H1 (cell line): ENCODE measurements at regions not wholly inside any gene's neighbourhood (a gene's known extent, or its start where the extent isn't known, plus 50 kb on each side); places are given as distances from the start of the nearest gene placed in this dataset.

Experiments used
- CTCF ChIA-PET: fragments of 300-600 bp; sonication (Branson Sonifier 250); formaldehyde crosslinking; loops from one replicate; lab custom pipeline; 2021; ENCODE audit not compliant: partially characterized antibody; lab: Charles Lee
- POLR2A ChIA-PET: fragments of 300-600 bp; sonication (Branson Sonifier 250); formaldehyde crosslinking; loops from one replicate; lab custom pipeline; 2021; ENCODE audit warnings: inconsistent platforms; ENCODE audit not compliant: partially characterized antibody; lab: Charles Lee
- DNase-seq, 2 experiments: peaks; one replicate each; pipeline versions ENCODE4 v3.0.0 to v3.0.0-alpha.2; 2010 to 2022; ENCODE audit warnings: low spot score in 2 of 2, low read depth in 1 of 2, mixed read lengths in 1 of 2
- FAIRE-seq: peaks from 2 replicates; lab custom pipeline; 2011; peaks lifted over from hg19 to GRCh38; lab: Jason Lieb, UNC
- H2AFZ ChIP-seq: 2 replicates; pipeline ENCODE4 v1.8.1; 2012; ENCODE audit warnings: low read length, inconsistent platforms
- H2AK5ac ChIP-seq: 2 replicates; pipeline ENCODE4 v1.6.1; 2013; ENCODE audit warnings: low read depth, low read length
- H2BK120ac ChIP-seq: replicated peaks from 2 replicates; pipeline ENCODE3; 2013; ENCODE audit warnings: low read depth, low read length, inconsistent platforms
- H2BK12ac ChIP-seq: 2 replicates; pipeline ENCODE4 v1.6.1; 2013; ENCODE audit warnings: low read depth, low read length
- H2BK15ac ChIP-seq: 2 replicates; pipeline ENCODE4 v1.6.1; 2013; ENCODE audit warnings: low read length
- H2BK20ac ChIP-seq: 2 replicates; pipeline ENCODE4 v1.6.1; 2013; ENCODE audit warnings: low read length
- H2BK5ac ChIP-seq: 2 replicates; pipeline ENCODE4 v1.6.1; 2013; ENCODE audit warnings: low read depth, low read length
- H3K14ac ChIP-seq: 2 replicates; pipeline ENCODE4 v1.6.1; 2013; ENCODE audit warnings: inconsistent platforms; ENCODE audit not compliant: insufficient read length
- H3K18ac ChIP-seq: 2 replicates; pipeline ENCODE4 v1.6.1; 2013; ENCODE audit warnings: low read length; ENCODE audit errors: extremely low read depth
- H3K23ac ChIP-seq: 2 replicates; pipeline ENCODE4 v1.6.1; 2013; ENCODE audit warnings: inconsistent platforms; ENCODE audit not compliant: insufficient read length
- H3K23me2 ChIP-seq: 2 replicates; pipeline ENCODE4 v1.6.1; 2013; ENCODE audit warnings: low read depth, low read length
- H3K27ac ChIP-seq: 2 replicates; pipeline ENCODE4 v1.6.1; 2011; ENCODE audit warnings: low read depth, low read length, inconsistent platforms
- H3K27me3 ChIP-seq, 4 experiments: replicated peaks in 1 of 4; 1 replicate in 1 of 4; 2 replicates in 3 of 4; pipeline versions ENCODE4 v1.6.1 to v1.8.1; 2011 to 2013; ENCODE audit warnings: low read length in 3 of 4, mild to moderate bottlenecking in 3 of 4, inconsistent platforms in 2 of 4, mixed read lengths in 2 of 4, moderate library complexity in 1 of 4; ENCODE audit not compliant: control insufficient read depth in 3 of 4, insufficient read depth in 3 of 4; ENCODE audit errors: extremely low read depth in 1 of 4
- H3K36me3 ChIP-seq, 4 experiments: 2 replicates each; pipeline versions ENCODE4 v1.6.1 to v1.8.1; 2011 to 2013; ENCODE audit warnings: mild to moderate bottlenecking in 4 of 4, low read length in 3 of 4, moderate library complexity in 2 of 4, control low read depth in 1 of 4, inconsistent platforms in 1 of 4; ENCODE audit not compliant: insufficient read depth in 4 of 4, control insufficient read depth in 2 of 4
- H3K4ac ChIP-seq: replicated peaks from 2 replicates; pipeline ENCODE3; 2013; ENCODE audit warnings: low read length, low read depth, mixed read lengths, inconsistent platforms; ENCODE audit not compliant: insufficient read length
- H3K4me1 ChIP-seq, 4 experiments: replicated peaks in 1 of 4; 1 replicate in 1 of 4; 2 replicates in 3 of 4; pipeline versions ENCODE4 v1.6.1 to v1.8.1; 2011 to 2013; ENCODE audit warnings: low read length in 3 of 4, inconsistent platforms in 2 of 4, mixed read lengths in 1 of 4; ENCODE audit not compliant: insufficient read depth in 4 of 4, control insufficient read depth in 3 of 4
- H3K4me2 ChIP-seq, 2 experiments: 2 replicates each; pipeline versions ENCODE4 v1.6.1 to v1.8.1; 2011 to 2013; ENCODE audit warnings: low read depth in 2 of 2, low read length in 2 of 2, control low read depth in 1 of 2, inconsistent platforms in 1 of 2, mild to moderate bottlenecking in 1 of 2; ENCODE audit not compliant: insufficient read depth in 1 of 2
- H3K4me3 ChIP-seq, 4 experiments: fragments of 200-600, 300-600 bp in 1 of 4; sonication (generic), shearing (Covaris generic), sonication (Bioruptor Twin) in 1 of 4; 2 replicates each; pipeline versions ENCODE4 v1.5.1 to v1.8.1; 2011 to 2016; ENCODE audit warnings: low read length in 4 of 4, low read depth in 3 of 4, control low read depth in 2 of 4, inconsistent platforms in 2 of 4, mild to moderate bottlenecking in 2 of 4, mixed read lengths in 1 of 4, moderate library complexity in 1 of 4; ENCODE audit not compliant: insufficient read depth in 2 of 4; ENCODE audit errors: extremely low read depth in 1 of 4
- H3K56ac ChIP-seq: replicated peaks from 2 replicates; pipeline ENCODE3; 2013; ENCODE audit warnings: low read depth, mild to moderate bottlenecking, mixed read lengths, low read length, inconsistent platforms; ENCODE audit not compliant: insufficient read length
- H3K79me1 ChIP-seq: 2 replicates; pipeline ENCODE4 v1.6.1; 2013; ENCODE audit warnings: low read depth, low read length, control low read depth
- H3K79me2 ChIP-seq, 2 experiments: 2 replicates each; pipeline versions ENCODE4 v1.6.1 to v1.8.1; 2012 to 2013; ENCODE audit warnings: low read length in 2 of 2, mild to moderate bottlenecking in 2 of 2, inconsistent platforms in 1 of 2; ENCODE audit not compliant: insufficient read depth in 2 of 2, control insufficient read depth in 1 of 2
- H3K9ac ChIP-seq, 4 experiments: replicated peaks in 1 of 4; 1 replicate in 1 of 4; 2 replicates in 3 of 4; pipeline versions ENCODE4 v1.6.1 to v1.8.1; 2011 to 2013; ENCODE audit warnings: low read depth in 3 of 4, low read length in 3 of 4, control low read depth in 2 of 4, mild to moderate bottlenecking in 2 of 4, moderate library complexity in 2 of 4, inconsistent platforms in 1 of 4; ENCODE audit errors: extremely low read depth in 1 of 4
- H3K9me3 ChIP-seq, 2 experiments: 2 replicates each; pipeline versions ENCODE4 v1.6.1 to v1.8.1; 2012 to 2013; ENCODE audit warnings: mild to moderate bottlenecking in 2 of 2, moderate library complexity in 2 of 2, control low read depth in 1 of 2, inconsistent platforms in 1 of 2, low read depth in 1 of 2, low read length in 1 of 2, mixed read lengths in 1 of 2; ENCODE audit not compliant: insufficient read depth in 2 of 2
- H4K20me1 ChIP-seq, 2 experiments: replicated peaks in 1 of 2; 2 replicates each; pipeline versions ENCODE3 to v1.8.1; 2011 to 2013; ENCODE audit warnings: inconsistent platforms in 2 of 2, low read length in 2 of 2, mild to moderate bottlenecking in 1 of 2; ENCODE audit not compliant: insufficient read depth in 2 of 2, control insufficient read depth in 1 of 2
- H4K5ac ChIP-seq: 2 replicates; pipeline ENCODE4 v1.6.1; 2013; ENCODE audit warnings: low read length, low read depth, mixed read lengths, inconsistent platforms; ENCODE audit not compliant: insufficient read length
- H4K8ac ChIP-seq: 2 replicates; pipeline ENCODE4 v1.8.0; 2013; ENCODE audit warnings: mild to moderate bottlenecking, moderate library complexity, low read length, inconsistent platforms; ENCODE audit not compliant: insufficient read depth; ENCODE audit errors: extremely low read depth
- H4K91ac ChIP-seq: replicated peaks from 2 replicates; pipeline ENCODE3; 2013; ENCODE audit warnings: low read length, mixed read lengths, inconsistent platforms; ENCODE audit not compliant: insufficient read length
- ASH2L ChIP-seq: fragments of 200-600, 300-600 bp; sonication (generic); IDR thresholded peaks from one replicate; pipeline ENCODE4 v1.7.1; 2017; ENCODE audit warnings: low read length
- CEBPB ChIP-seq: IDR thresholded peaks from 2 replicates; pipeline ENCODE4 v1.6.1; 2012; ENCODE audit warnings: low read depth, low read length
- JUN ChIP-seq: IDR thresholded peaks from 2 replicates; pipeline ENCODE4 v1.6.1; 2011; ENCODE audit warnings: low read depth, mild to moderate bottlenecking, improper control_type of control experiment, low read length
- MAX ChIP-seq: IDR thresholded peaks from 2 replicates; pipeline ENCODE4 v1.6.1; 2012; ENCODE audit warnings: inconsistent platforms
- NANOG ChIP-seq: IDR thresholded peaks from 2 replicates; pipeline ENCODE4 v1.6.1; 2011; ENCODE audit warnings: low read length, low read depth, mild to moderate bottlenecking, inconsistent platforms; ENCODE audit not compliant: insufficient read depth, poor library complexity, severe bottlenecking
- POLR2A ChIP-seq, 2 experiments: IDR thresholded peaks; 1 replicate in 1 of 2; 2 replicates in 1 of 2; pipeline ENCODE4 v1.6.1; 2011; ENCODE audit warnings: low read depth in 2 of 2, low read length in 2 of 2, mild to moderate bottlenecking in 2 of 2; ENCODE audit errors: control extremely low read depth in 1 of 2
- RFX5 ChIP-seq: IDR thresholded peaks from 2 replicates; pipeline ENCODE4 v1.6.1; 2011; ENCODE audit warnings: low read depth, low read length, improper control_type of control experiment, borderline replicate concordance
- RNF2 ChIP-seq: fragments of 200-900, 300-1000 bp; sonication (generic); IDR thresholded peaks from 2 replicates; pipeline ENCODE4 v1.7.1; 2016; ENCODE audit warnings: borderline replicate concordance, low read depth, mild to moderate bottlenecking, antibody characterized with exemption, low read length; ENCODE audit not compliant: poor library complexity, severe bottlenecking; ENCODE audit errors: missing control alignments
- SIN3A ChIP-seq, 2 experiments: IDR thresholded peaks in 1 of 2; conservative IDR thresholded peaks in 1 of 2; 2 replicates each; pipeline ENCODE4 v1.6.1; 2011 to 2012; ENCODE audit warnings: low read length in 2 of 2, improper control_type of control experiment in 1 of 2, low read depth in 1 of 2, mild to moderate bottlenecking in 1 of 2
- SRF ChIP-seq: IDR thresholded peaks from 2 replicates; pipeline ENCODE4 v1.6.1; 2011; ENCODE audit warnings: mild to moderate bottlenecking, low read depth, low read length, moderate library complexity
- TAF1 ChIP-seq: IDR thresholded peaks from 2 replicates; pipeline ENCODE4 v1.6.1; 2011; ENCODE audit warnings: mild to moderate bottlenecking, low read depth, low read length
- USF2 ChIP-seq: IDR thresholded peaks from 2 replicates; pipeline ENCODE4 v1.6.1; 2011; ENCODE audit warnings: low read length, improper control_type of control experiment
- WGBS, 2 experiments: shearing (Covaris generic) in 1 of 2; methylation state at CpG; one replicate each; pipeline versions ENCODE4 v1.1.6 to v1.1.7; 2013 to 2015; ENCODE audit warnings: low lambda C conversion rate in 2 of 2, mixed read lengths in 2 of 2, inconsistent platforms in 1 of 2, low coverage in 1 of 2, missing lambda C conversion rate in 1 of 2; ENCODE audit not compliant: insufficient replicate concordance in 2 of 2, insufficient coverage in 1 of 2, insufficient read length in 1 of 2; ENCODE audit errors: extremely low coverage in 1 of 2, missing lambda C conversion rate in 1 of 2; 5-methylcytosine and 5-hydroxymethylcytosine counted together

- Histone ChIP-seq H2BK20ac (no peak overlapping the region), H3K27ac (no peak overlapping the region), H3K4me3 (no peak overlapping the region), H3K14ac (no peak overlapping the region), H2AFZ (no peak overlapping the region), H4K91ac (no peak overlapping the region), H3K27me3 (no peaks in the 10 kb centered on the region; a peak in 1 of 7 replicates), H2BK15ac (no peak overlapping the region), H3K9me3 (peaks cover 3 to 5% of the 10 kb centered on the region in 2 experiments; a peak in 2 of 4 replicates), H3K18ac (no peak overlapping the region), H4K5ac (no peak overlapping the region), H4K8ac (no peak overlapping the region), H3K4me1 (peaks cover 0 to 5% (median 3%) of the 10 kb centered on the region in 4 experiments; a peak in 3 of 7 replicates), H3K79me2 (no peaks in the 10 kb centered on the region), H3K36me3 (no peaks in the 10 kb centered on the region), H3K79me1 (no peaks in the 10 kb centered on the region), H2AK5ac (no peak overlapping the region), H3K23me2 (no peaks in the 10 kb centered on the region), H2BK120ac (no peak overlapping the region), H3K9ac (no peak overlapping the region), H3K4me2 (no peak overlapping the region), H2BK5ac (no peak overlapping the region), H3K4ac (no peak overlapping the region), H3K23ac (no peak overlapping the region), H2BK12ac (no peak overlapping the region), H3K56ac (no peak overlapping the region), H4K20me1 (no peaks in the 10 kb centered on the region)
- DNase-seq (no peak), FAIRE-seq (no peak)
- ChIA-PET CTCF (interaction anchor here (1.0 kb wide), 1 partner anchor 12 kb away, joined by 4 read pairs; no protein-coding TSS in a partner anchor), POLR2A (no interaction called here)
- WGBS, 2 experiments = 80% methylated on average over 3 of the region's 3 CpGs; no CpG with 5 or more reads in 1 of the 2 experiments
- TF ChIP-seq TAF1 = no peak
- TF ChIP-seq RNF2 = no peak
- TF ChIP-seq MAX = no peak
- no peak for TF ChIP-seq NANOG
- TF ChIP-seq POLR2A (IDR thresholded peaks at IDR 0.05; ENCODE audit: control extremely low read depth in 1 of 2, low read depth in 2 of 2, low read length in 2 of 2) = no peak
- TF ChIP-seq SIN3A (conservative IDR thresholded peaks at IDR 0.05 in 1 of 2, IDR thresholded peaks at IDR 0.05 in 1 of 2; ENCODE audit: low read depth in 1 of 2, low read length in 2 of 2) = no peak
- TF ChIP-seq SRF = no peak
- no peak for TF ChIP-seq USF2
- TF ChIP-seq CEBPB = no peak
- no peak for TF ChIP-seq ASH2L
- no peak for TF ChIP-seq RFX5
- no peak for TF ChIP-seq JUN
Measured at GRCh38 chr2:45328264-45328870, 282.7 kb downstream of the SRBD1 start.
